AG04450 (cell line): ENCODE measurements at regions not wholly inside any gene's neighbourhood (a gene's known extent, or its start where the extent isn't known, plus 50 kb on each side); places are given as distances from the start of the nearest gene placed in this dataset.

Experiments used
- CTCF ChIA-PET: fragments of 300-600, 350-600 bp; formaldehyde crosslinking; extraction: SDS; loops from one replicate; lab custom pipeline; 2022; ENCODE audit warnings: antibody characterized with exemption, inconsistent platforms; lab: Charles Lee
- POLR2A ChIA-PET: fragments of 350-600 bp; formaldehyde crosslinking; extraction: SDS; loops from one replicate; lab custom pipeline; 2021; ENCODE audit warnings: antibody characterized with exemption, inconsistent platforms; lab: Yijun Ruan, JAX
- DNase-seq: peaks from one replicate; pipeline ENCODE4 v3.0.0-alpha.2; 2011; ENCODE audit warnings: low read depth, low spot score
- H3K27ac ChIP-seq: one replicate; pipeline ENCODE4 v1.5.1; 2012; ENCODE audit warnings: low read depth, low read length, control low read depth
- H3K27me3 ChIP-seq: one replicate; pipeline ENCODE4 v1.6.0; 2012; ENCODE audit warnings: low read length; ENCODE audit not compliant: control insufficient read depth, insufficient read depth
- H3K4me3 ChIP-seq: 2 replicates; pipeline ENCODE4 v1.5.1; 2011; ENCODE audit warnings: mild to moderate bottlenecking, low read depth, low read length, control low read depth
- H3K9me3 ChIP-seq: 2 replicates; pipeline ENCODE4 v1.5.1; 2012; ENCODE audit warnings: low read length; ENCODE audit not compliant: control insufficient read depth, insufficient read depth
- TF ChIP-seq, protein P1 (sequence below): IDR thresholded peaks from 2 replicates; pipeline ENCODE4 v1.5.1; 2011; ENCODE audit warnings: low read depth, low read length, control low read depth, inconsistent platforms

DNA sequence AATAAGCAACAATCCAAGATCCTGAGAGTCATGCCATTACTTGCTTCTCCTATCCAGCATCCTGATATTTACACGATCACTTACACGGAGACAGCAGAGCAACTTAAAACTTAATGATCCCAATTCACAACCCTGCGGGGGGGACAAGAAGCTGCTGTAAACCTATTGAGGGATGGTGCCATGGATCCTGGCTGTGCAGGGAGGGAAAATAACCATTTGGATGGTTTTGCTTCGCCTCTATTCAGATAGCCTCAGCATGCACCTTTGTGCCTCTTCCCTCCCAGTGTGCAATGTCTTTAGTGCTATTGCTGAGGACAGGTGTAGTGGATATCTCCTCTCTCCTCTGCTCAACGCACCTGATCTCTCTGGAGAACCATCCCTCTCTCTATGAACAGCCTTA, 89.7 kb upstream of the PPARGC1A start:
- TF ChIP-seq, protein P1, sequence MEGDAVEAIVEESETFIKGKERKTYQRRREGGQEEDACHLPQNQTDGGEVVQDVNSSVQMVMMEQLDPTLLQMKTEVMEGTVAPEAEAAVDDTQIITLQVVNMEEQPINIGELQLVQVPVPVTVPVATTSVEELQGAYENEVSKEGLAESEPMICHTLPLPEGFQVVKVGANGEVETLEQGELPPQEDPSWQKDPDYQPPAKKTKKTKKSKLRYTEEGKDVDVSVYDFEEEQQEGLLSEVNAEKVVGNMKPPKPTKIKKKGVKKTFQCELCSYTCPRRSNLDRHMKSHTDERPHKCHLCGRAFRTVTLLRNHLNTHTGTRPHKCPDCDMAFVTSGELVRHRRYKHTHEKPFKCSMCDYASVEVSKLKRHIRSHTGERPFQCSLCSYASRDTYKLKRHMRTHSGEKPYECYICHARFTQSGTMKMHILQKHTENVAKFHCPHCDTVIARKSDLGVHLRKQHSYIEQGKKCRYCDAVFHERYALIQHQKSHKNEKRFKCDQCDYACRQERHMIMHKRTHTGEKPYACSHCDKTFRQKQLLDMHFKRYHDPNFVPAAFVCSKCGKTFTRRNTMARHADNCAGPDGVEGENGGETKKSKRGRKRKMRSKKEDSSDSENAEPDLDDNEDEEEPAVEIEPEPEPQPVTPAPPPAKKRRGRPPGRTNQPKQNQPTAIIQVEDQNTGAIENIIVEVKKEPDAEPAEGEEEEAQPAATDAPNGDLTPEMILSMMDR, result no peak
- ChIA-PET CTCF (interaction anchor here (0.7 kb wide), 1 partner anchor 32 kb away, joined by 5 read pairs; no protein-coding TSS in a partner anchor), POLR2A (interaction anchor here (0.7 kb wide), 1 partner anchor 204 kb away, joined by 3 read pairs; no protein-coding TSS in a partner anchor)
- H3K4me3 ChIP-seq, result no peak overlapping the region
- H3K27ac ChIP-seq, result no peak overlapping the region
- DNase-seq, result no peak
- H3K9me3 ChIP-seq, result no peaks in the 10 kb centered on the region
- H3K27me3 ChIP-seq, result no peaks in the 10 kb centered on the region

DNA sequence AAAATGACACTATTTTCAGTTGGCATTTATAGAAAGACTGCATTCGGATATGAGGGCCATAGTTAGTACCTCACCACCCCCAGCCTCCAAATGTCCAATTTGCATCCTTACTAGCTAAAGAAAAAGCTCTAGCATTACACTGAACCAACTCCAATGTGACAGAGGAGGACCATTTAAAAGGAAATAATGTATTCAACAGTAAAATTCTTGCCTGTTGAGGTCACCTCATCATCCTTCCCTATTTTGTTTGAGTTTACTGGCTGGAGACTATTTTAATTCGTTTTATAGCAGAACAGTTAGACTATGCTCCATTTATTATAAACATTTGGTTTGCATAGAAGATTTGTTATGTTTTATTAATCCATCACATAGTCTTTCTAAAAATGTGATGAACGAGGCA, 88.2 kb upstream of the PPARGC1A start:
- DNase-seq, result no peak
- no peaks in the 10 kb centered on the region for H3K27me3 ChIP-seq
- H3K9me3 ChIP-seq, result no peaks in the 10 kb centered on the region
- no peak overlapping the region for H3K27ac ChIP-seq
- H3K4me3 ChIP-seq, result no peak overlapping the region
- TF ChIP-seq, protein P1, result no peak
- ChIA-PET CTCF (interaction anchor here (1.1 kb wide), 1 partner anchor 12 kb away, joined by 4 read pairs; no protein-coding TSS in a partner anchor), POLR2A (no interaction called here)

DNA sequence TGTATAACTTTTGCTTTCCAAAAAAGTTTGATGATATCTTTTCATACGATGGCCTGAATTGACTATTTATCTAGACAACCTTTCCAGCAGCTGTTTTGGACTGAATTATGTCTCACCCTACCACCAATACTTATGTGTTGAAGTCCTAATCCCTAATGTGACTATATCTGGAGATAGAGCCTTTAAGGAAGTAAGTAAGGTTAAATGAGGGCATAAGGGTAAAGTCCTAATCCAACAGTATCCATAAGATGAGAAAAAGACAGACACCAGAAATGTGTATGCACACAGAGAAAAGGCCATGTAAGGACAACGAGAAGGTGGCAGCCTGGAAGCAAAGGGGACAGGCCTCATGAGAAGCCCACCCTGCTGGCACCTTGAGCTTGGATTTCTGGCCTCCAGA, 86.6 kb upstream of the PPARGC1A start:
- H3K4me3 ChIP-seq, result no peak overlapping the region
- ChIA-PET POLR2A (no interaction called here), CTCF (no interaction called here)
- DNase-seq, result no peak
- TF ChIP-seq, protein P1, result no peak
- no peaks in the 10 kb centered on the region for H3K27me3 ChIP-seq
- H3K27ac ChIP-seq, result no peak overlapping the region
- H3K9me3 ChIP-seq, result no peaks in the 10 kb centered on the region

DNA sequence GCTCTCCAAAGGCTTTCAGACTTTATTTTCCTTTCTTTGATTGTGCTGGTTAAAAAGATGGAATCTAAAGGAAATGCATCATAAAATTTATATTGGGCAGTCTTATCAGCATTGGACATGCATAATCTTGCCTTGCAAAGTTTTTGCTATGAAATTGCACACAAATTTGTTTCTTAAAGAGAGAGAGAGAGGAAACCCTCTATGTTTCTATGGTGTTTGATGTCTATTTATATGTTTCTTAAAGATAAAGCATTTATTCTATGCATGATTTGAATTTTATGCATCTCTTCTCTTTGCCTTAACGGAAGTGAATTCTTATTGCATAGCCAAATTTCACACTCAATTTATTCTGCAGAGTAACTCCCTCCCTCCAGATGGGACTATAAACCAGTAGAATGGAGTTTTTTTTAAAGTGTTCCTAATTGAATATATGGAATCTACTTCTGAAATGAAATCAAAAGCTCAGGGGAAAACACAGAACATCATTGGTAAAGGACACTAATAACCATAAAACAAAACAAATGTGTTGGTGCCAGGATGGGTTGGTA, 83.5 kb upstream of the PPARGC1A start:
- TF ChIP-seq, protein P1, result no peak
- DNase-seq, result no peak
- ChIA-PET CTCF (interaction anchor here (1.0 kb wide), 1 partner anchor 41 kb away, joined by 3 read pairs; no protein-coding TSS in a partner anchor), POLR2A (no interaction called here)
- no peaks in the 10 kb centered on the region for H3K27me3 ChIP-seq
- no peak overlapping the region for H3K4me3 ChIP-seq
- no peaks in the 10 kb centered on the region for H3K9me3 ChIP-seq
- no peak overlapping the region for H3K27ac ChIP-seq

DNA sequence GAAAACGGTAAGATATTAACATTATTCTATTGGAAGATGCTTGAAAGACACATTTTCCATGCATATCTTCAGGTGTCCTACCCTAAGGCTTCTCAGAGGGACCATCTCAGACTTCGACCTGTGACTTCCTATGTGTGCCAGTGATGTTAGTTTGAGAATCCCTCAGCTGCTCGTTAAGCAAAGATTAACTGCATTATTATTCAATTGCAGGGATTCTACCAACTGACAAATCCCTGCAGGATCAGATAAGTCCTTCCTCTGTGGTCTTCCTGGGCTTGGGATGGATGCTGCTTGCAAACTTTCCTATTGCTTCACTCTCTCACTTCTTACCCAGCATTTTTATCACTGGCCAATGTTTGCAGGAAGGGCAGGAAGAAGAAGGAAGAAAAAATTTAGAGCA, 83.0 kb upstream of the PPARGC1A start:
- no peaks in the 10 kb centered on the region for H3K9me3 ChIP-seq
- POLR2A ChIA-PET, result no interaction called here
- H3K27ac ChIP-seq, result no peak overlapping the region
- H3K27me3 ChIP-seq, result no peaks in the 10 kb centered on the region
- CTCF ChIA-PET, result no interaction called here
- DNase-seq, result no peak
- no peak overlapping the region for H3K4me3 ChIP-seq
- TF ChIP-seq, protein P1, result no peak
